ENCODE measurements at regions not wholly inside any gene's neighbourhood (a gene's known extent, or its start where the extent isn't known, plus 50 kb on each side); places are given as distances from the start of the nearest gene placed in this dataset.

DNA sequence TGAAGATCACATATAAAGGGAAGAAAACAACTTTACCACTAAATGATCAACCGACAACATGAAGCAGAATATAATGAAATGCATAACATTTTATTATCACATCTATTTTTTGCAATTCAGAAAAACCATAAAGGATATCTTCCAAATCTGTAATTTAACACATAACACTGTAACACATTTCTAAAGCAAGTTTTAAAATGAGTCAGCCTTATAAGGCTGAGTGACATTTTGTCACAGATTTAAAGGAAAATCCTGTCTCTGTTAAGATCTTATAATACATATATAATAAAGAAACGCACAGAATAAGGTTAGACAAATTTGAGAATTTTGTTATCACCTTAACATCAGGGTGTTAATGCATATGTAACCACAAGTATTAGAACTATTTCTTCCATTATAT, 198.4 kb upstream of the RASA1 start:
- no peak for DNase-seq

DNA sequence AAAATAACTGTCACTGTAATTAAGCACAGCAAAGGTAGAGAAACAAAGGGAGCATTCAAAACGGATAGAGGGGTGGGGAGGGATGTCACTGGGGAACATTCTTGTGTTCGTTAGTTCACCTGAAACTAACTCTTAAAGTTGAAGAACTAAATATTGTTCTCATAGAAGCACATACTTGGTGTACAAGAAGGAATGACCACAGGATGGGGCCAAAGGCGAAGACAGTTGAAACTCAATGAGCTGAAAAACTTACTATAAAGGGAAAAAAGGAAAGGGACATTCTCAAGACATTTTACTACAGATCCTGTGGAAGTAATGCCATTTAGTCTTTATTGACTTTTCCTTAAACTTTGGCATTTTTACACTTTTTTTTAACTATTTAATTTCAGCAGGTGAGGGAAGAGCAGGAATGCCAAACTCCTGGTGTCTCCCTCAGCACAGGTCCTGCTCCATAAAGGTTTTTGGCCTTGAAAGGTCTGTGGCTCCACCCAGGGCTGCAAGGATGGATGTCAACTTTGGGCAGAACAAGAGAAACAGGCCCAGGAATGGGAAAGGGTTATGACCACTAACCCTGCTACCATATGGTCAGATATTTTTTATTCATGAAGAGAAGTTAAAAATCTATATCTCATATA, 197.6 kb upstream of the RASA1 start:
- DNase-seq = no peak

DNA sequence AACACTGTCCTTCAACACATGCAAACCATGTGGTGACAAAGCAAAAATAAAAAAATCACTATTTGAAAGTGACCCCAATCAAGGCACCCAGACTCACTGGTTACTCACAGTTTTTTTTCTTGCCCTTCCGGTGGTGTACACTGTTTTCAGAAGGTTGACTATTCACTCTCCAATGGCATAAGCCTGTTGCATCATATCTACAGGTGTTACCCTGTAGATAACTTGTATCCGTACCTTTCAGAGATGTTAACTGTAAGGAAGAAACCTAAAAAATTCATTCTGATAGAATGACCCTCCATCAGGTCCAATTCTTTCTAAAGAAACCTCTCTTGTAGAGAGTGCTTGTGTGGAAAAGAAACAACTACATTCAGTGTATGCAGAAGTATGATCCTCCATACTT, 193.6 kb upstream of the RASA1 start:
- no peak for DNase-seq

DNA sequence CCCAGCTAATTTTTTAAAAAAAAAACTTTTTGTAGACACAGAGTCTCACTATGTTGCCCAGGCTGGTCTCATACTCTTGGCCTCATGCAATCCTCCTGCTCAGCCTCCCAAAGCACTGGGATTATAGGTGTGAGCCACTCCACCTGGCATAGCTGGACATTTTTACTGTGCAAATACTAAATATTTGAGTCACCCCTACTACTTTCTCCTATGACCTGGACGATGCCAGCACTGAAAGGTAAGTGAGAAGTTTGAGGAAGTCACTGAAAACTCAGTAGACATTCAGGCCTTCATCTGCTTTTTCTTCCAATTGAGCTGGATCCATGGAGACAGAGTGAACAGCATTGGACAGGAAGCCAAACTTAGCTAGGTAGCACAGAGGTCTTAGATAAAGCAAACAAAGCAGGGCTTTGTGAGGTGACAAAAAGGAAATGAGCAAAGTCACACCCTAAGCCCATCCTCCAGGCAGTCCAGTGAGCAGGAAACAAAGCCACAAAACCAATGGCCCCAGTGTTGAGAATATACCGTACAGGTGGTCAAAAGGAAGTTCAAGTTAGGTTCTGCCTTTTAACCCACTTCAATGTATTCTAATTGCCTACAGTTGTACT, 192.6 kb upstream of the RASA1 start:
- DNase-seq = no peak

DNA sequence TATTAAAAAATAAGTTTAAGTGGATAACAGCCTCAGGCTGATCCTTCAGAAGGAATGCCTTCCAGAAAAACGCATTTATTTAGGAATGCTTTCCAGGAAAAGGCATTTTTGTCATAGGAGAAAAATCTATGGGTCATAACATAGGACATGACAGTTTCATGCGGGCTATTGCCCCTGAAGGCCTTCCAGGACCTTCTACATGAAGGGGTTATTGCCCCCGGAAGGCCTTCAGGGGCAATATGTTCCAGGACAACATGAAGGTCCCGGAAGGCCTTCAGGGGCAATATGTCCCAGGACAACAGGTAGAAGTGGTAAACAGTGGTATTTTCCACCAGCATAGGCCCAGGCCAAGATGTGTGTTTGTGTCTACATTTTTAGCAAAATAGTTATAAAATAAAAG, 191.3 kb upstream of the RASA1 start:
- no peak for DNase-seq

DNA sequence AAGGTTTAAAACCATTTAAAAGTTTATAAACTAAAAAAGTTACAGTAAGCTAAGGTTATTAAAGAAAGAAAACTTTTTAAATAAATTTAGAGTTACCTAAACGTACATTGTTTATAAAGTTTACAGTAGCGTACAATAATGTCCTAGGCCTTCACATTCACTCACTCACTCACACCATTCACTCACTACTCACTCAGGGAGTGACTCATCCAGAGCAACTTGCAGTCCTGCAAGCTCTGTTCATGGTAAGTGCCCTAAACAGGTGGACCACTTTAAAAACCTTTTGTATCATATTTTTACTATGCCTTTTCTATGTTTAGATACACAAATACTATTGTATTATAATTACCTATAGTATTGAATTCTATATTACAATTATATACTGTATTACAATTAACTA, 190.8 kb upstream of the RASA1 start:
- no peak for DNase-seq

DNA sequence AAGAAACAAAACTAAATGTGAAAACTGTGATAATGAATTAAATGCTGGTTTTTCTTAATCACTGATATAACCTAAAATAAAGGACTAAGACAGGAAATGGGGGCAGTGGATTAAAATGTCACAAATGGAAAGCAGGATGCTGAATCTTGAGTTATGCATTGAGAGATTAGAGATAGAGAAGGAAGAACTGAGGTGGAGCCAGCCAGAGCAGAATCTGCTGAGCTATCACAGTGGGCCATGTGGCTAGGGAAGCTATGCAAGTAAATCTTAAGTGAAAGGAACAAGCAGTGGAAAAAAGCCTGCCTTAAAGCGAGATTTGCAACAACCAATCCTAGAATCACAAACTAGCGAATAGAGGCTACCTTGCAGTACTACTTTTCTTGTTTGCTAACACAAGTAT, 188.5 kb upstream of the RASA1 start:
- no peak for DNase-seq

DNA sequence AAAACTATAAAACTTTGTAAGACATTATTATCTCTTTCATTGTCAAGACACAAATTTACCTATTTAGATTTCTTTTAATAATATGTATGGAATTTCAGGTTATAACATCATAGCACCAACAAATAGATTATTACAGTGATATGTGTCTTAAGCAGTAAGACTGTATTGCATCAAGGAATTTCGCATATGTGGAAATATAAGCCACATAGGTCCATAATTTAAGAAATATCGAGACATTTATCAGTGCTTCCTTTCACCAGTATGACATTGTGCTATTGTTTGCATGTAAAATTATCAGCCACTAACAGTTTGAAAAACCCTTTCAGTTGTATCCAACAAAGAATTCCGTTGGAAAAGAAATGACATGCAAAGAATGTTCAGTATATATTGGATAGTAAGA, 186.7 kb upstream of the RASA1 start:
- no peak for DNase-seq

DNA sequence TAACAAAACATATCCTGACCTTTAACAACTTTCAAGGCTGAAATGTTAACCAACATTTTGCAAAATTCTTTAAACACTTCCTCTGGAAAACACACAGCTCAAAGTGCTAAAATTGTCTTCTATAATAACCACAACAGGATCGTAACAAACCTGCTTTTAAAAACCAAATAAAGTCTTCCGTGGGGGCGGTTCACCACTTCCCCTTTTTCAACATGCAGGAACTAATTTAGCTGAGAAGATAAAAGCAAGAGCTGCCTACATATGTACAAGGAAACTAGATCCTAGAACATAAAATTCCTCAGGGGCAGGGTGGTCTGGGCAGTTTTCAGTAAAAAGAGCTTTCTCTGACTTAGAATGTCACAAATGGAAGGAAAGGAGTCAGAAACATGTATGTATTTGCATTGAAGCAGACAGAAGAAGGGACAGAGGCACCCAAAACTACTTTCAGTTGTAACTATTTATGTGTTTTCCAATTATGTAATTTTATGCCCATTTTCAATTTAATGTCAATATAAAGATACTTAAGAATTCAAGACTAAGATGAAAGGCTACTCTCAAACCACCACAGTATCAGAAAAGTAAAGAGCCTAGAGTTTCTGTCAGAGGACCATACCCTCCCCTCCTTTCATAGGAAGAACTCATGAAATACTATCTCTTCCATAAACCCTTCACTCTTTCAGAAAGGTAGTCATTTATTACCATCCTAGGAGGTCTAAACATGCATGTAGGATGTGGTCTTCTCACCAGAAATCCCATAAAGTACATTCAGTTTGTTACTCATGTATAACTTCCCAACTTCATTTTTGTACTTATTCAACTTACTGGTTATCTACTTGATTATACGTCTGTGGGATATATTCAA, 185.9 kb upstream of the RASA1 start:
- no peak for DNase-seq

DNA sequence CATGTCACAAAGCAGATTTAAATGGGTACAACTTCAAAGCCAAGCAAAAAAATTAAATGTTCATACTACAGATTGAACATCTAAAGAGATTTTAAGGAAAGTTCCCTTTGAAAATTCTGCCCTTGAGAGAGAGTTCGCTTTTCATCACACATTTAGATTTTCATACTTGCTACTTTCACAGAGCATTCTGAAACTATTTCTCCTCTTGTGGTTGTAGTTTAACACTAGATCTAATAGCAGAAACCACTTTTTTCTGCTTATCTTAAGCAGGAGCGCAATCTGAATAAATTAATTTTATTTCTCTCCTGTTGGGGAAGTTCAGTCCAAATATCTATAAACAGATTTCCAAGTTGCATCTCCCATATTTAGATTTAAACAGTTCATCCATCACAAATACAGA, 173.3 kb upstream of the RASA1 start:
- DNase-seq = no peak

DNA sequence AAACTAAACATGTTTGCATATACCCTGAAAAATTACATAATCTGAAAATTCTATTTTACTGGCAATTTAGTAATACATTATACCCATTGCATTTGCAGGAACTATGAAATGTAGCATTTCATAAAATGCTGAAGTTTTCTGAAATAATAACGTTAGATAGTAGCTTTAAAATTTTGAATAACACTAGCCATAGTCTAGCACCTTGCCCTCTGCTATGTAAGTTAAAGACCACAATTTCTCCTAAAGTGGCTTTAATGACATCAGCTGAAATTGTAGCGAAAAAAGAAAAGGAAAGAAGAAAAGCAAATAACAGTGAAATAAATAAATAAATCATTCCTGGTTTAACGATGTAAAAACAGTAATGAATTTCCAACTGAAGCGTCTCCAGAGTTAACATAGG, 172.8 kb upstream of the RASA1 start:
- DNase-seq = no peak

DNA sequence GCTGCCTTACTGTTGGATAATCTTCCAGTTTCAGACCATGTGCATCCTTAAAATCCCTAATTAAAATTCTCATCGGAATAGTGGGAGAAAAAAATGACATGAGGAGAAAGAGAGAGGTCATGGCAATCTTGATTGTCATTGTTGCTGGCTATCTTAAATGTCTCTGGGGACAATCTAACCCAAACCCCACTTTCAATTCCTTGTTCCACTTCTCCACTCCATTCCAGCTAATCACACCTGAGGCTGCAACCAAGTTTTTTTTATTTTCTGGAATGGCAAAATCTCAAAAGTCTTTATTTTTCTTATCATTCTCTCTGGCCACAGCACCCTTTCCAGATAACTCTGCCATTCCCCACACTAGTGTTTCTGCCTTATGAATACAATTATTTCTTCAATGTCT, 171.9 kb upstream of the RASA1 start:
- no peak for DNase-seq

DNA sequence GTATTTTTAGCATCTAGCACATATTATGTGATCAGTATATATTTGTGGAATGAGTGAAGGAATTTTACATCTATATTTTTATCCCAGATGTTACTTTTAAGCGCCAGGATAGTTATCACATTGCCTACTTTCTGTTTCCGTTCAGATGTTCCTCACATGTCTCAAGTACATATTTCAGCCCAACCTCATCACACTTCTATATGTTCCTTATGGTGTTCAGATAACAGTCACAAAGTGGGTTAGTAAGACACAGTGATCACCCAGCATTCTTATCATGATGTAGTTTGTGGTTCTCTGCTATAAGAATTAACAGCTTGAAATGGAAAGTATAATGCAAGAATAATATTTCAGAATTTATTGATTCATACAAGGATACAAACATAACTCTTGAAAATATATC, 170.0 kb upstream of the RASA1 start:
- no peak for DNase-seq

DNA sequence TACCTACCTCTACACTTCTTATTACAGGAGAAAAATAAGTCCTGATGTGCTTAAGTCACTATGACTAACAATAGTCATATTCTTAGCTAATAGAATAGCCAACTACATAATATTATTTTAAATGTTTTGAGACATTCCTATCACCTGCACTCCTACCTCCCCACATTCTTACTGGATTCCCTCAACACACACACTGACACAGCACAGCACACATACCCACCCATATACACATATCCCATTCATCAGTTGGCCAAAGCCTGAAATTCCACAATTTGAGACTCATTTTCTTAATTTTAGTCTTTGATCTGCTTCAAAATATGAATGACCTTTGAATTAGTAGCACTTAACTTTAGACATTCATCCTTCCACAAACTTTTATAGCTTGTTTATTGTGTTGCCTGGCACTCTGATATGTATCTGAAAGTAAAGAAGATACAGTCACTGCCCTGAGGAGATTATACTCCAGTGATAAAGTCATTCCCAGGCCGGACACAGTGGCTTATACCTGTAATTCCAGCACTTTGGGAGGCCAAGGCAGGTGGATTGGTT, 168.3 kb upstream of the RASA1 start:
- DNase-seq = no peak

DNA sequence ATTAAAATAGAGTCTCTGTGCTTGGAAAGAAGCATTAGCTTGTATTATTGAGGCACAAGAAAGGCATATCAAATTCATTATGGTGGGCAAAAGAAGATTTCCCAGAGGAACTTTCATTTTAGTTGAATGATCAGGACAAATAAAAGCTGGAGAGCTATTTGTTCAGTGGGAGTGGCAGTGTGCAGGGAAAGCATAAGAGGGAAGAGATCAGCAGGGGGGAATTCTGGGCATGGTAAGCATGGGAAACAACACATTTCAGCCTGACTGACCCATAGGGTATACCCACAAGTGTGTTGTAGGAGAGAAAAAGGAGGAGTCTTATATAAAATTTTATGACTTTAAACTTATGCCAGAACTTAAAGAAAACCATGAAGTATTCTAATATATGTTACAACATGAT, 167.7 kb upstream of the RASA1 start:
- no peak for DNase-seq

DNA sequence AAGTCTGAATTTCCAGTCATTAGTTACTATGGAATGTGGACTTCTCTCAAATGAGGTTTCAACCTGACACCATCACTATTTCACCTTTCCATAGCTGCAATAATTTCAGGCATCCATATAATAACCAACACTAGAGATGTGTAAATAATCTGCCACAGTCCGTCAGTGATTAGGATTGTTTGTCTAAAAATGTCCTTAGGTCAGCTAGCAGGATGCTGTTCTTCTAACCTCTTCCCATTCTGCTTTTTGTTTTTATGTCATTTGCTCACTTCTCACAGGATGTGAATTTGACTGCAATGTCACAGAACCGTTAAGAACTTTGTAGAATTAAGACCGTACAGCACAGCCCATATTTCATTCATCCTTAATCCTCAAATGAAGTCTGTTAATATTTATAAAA, 166.4 kb upstream of the RASA1 start:
- DNase-seq = no peak

DNA sequence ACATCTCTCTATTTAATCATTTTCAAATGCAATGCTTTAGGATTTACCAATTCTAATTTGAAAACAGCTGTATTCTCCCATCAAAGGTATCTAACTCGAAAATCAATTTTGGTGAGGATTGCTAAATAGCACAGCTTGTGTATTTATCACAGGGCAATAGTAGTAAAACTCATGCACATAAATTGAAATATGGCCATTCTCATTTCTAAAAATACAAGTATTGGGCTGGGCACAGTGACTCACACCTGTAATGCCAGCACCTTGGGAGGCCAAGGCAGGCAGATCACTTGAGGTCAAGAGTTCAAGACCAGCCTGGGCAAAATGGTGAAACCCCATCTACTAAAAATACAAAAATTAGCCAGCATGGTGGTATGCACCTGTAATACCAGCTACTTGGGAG, 164.8 kb upstream of the RASA1 start:
- DNase-seq = no peak

DNA sequence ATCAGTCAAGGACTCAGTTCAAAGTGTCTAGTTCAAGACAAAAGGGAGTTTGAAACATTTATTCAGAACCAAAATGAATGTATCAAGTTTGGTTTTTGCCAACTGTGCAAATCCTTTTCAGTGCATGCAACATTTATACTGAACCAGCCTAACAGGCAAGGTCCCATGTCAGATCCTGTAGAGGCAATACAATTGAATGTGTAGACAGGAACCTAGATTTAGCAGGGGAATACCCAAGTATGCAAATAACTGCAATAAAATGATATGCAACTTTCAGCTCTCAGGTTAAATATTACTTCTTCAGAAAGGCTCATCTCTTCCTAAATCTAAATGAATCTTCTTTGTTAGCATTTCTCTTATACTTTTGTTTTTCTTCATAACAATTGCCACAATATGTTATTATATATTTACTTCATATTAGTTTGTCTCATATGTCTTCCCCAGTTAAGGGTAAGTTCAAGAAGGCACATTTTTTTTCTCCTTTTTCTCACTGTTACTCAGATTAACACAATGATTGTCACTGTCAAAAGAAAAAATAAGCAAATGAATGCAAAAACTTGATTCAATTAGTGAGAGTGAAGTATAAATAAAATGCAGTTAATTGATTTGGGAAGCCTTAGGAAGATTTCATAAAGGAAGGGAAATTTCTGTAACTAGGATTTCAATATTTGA, 163.9 kb upstream of the RASA1 start:
- DNase-seq = no peak

DNA sequence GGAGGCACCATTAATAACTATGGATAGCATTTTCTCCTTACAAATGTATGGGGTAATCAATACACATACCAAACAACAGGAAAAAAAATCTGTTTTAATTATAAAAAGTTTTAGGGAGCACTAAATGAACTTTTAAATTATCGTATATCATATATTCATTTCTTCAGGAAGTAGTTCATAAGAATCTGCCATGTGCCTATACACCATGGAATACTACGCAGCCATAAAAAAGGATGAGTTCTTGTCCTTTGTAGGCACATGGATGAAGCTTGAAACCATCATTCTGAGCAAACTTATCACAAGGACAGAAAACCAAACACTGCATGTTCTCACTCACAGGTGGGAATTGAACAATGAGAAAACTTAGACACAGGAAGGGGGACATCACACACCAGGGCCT, 162.1 kb upstream of the RASA1 start:
- DNase-seq = no peak

DNA sequence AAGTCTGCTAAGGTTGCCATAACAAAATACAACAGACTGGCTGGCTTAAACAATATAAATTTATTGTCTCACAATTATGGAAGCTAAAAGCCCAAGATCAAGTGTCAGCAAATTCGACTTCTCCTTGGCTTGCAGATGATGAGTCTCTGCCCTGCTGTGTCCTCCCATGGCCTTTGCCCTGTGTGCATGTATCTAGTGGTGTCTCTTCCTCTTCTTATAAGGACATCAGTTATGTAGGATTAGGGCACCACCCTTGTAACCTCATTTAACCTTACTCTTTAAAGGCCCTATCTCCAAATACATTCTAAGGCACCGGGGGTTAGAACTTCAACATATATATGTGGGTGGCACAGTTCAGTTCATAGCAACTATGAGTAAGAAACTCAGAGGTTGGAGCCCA, 157.9 kb upstream of the RASA1 start:
- no peak for DNase-seq

DNA sequence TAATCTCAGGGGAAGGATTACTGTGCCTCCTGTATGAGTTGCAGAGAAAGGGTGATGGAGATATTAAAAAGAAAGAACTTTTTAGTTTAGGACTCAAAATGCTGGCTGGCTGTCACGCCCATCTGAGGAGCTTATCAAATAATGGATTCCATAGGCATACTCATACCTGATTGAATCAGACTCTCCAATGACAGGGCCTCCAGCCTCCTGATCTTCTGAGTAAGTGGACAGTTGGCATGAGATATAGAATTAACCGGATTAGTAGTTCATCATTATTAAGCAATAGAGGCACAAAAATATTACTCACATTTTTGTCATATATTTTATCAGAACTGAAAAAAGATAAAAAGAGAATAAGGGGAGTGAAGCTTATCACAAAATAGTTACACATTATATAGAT, 157.0 kb upstream of the RASA1 start:
- no peak for DNase-seq

DNA sequence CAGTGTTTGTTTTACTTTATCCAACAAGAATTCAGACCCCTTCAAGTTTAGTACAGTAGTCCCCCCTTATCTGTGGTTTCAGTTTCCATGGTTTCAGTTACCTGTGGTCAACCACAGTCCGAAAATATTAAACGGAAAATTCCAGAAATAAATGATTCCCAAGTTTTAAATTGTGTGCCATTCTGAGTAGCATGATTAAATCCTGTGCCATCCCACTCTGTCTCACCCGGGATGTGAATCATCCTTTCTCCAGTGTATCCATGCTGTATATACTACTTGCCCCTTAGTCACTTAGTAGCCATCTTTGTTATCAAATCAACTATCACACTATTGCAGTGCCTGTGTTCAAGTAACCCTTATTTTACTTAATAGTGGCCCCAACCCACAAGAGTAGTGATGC, 153.8 kb upstream of the RASA1 start:
- DNase-seq = no peak

DNA sequence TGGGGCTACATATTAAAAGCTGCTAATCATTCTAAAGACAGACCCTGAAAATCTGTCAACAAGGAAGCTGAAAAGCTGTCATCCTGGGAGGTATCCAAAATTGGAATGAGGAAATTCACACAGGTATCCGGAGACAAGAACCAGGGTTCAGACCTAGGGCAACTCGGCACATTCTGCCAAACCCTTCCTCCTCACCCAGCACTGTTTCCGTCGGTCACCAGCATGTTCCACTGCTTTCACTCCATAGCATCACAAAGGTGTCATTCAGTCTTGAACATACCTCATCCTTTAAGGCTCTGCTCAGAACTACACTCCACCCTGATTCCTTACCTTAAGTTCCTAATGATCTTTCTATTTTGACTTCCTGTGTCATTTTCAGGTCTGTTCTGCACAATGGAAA, 153.1 kb upstream of the RASA1 start:
- DNase-seq = no peak

All from NCI-H2029 (cell line).